ENCODE measurements at regions not wholly inside any gene's neighbourhood (a gene's known extent, or its start where the extent isn't known, plus 50 kb on each side); places are given as distances from the start of the nearest gene placed in this dataset.
"Not testable (repeated sequence)": the region's sequence is repeated elsewhere in the genome, so short reads cannot be mapped to it uniquely, and the experiment has no call there.

DNA sequence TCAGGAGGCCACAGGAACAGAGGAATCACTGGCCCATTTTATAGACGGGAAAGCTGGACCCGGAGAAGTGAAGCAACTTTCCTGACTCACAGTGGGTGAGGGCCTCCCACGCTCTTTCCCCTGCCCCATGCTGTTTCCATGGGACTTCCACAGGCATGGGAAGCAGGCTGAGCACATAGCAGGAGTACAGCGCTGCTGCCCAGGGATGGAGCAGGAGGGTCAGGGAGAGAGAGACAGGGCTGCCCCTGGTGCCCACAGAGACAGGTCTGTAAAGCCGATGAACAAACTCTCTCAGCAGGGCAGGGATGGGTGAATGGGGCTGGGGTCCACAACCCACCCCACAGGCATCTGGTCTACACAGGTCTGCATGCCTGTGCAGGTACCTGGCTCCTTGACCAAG, 128.1 kb upstream of the SMURF2 start:
- TF ChIP-seq, protein P1, sequence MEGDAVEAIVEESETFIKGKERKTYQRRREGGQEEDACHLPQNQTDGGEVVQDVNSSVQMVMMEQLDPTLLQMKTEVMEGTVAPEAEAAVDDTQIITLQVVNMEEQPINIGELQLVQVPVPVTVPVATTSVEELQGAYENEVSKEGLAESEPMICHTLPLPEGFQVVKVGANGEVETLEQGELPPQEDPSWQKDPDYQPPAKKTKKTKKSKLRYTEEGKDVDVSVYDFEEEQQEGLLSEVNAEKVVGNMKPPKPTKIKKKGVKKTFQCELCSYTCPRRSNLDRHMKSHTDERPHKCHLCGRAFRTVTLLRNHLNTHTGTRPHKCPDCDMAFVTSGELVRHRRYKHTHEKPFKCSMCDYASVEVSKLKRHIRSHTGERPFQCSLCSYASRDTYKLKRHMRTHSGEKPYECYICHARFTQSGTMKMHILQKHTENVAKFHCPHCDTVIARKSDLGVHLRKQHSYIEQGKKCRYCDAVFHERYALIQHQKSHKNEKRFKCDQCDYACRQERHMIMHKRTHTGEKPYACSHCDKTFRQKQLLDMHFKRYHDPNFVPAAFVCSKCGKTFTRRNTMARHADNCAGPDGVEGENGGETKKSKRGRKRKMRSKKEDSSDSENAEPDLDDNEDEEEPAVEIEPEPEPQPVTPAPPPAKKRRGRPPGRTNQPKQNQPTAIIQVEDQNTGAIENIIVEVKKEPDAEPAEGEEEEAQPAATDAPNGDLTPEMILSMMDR (IDR thresholded peaks at IDR 0.05), result not testable (repeated sequence)
- TF ChIP-seq POLR2A, POLR2AphosphoS5 (IDR thresholded peaks at IDR 0.05): not testable (repeated sequence)
